NCI-H460 (cell line): ENCODE measurements at regions not wholly inside any gene's neighbourhood (a gene's known extent, or its start where the extent isn't known, plus 50 kb on each side); places are given as distances from the start of the nearest gene placed in this dataset.

ENCODE experiments used
- DNase-seq: peaks from one replicate; pipeline ENCODE4 v3.0.0-alpha.2; 2016; ENCODE audit warnings: low read depth; ENCODE audit errors: extremely low read depth

- no peak for DNase-seq
Observed at GRCh38 chr18:78780719-78781600, 198.7 kb upstream of the SALL3 start.

GRCh38 chr18:78781601-78781960, 198.0 kb upstream of the SALL3 start:
- no peak for DNase-seq

DNA sequence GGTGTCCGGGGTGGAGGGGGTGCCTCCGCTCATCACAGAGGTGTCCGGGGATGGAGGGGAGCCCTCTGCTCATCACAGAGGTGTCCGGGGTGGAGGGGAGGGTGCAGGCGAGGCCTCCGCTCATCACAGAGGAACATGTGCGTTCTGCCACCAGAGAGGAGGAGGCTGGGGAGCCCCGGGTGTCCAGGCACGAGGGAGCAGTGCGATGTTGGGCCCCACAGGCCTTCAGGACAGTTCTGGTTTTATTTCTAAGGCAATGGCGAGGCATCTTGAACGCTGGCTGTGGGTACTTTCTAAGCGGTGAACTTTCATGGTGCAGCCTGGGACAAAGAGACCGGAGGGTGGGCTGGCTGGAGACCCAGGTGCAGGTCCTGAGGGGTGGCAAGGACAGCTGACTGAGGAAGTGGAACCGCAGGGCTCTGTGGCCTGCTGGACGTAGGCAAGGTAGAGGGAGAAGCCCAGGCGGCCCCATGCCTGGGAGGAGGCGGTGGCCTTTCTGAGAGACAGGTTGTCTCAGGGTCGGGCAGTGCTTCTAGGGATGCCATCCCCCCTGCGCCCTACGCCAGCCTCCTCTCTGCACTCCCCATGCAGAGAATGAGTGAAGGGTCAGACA, 196.6 kb upstream of the SALL3 start:
- DNase-seq = no peak

GRCh38 chr18:78783564-78783960, 196.1 kb upstream of the SALL3 start:
- DNase-seq = no peak

DNA sequence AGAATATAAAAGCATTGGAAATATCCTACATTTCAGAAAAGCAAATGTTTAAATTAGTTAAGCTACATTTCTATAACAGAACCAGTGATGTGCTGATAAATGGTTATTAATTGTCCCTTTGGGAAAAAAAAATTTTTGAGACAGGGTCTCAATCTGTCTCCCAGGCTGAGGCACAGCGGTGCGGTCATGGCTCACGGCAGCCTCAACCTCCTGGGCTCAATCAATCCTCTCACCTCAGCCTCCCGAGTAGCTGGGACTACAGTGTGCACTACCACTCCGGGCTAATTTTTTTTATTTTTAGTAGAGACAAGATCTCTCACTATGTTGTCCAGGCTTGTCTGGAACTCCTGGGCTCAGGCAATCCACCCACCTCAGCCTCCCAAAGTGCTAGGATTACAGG, 194.8 kb upstream of the SALL3 start:
- DNase-seq = no peak

GRCh38 chr18:78785706-78786105, 193.9 kb upstream of the SALL3 start:
- DNase-seq = no peak

- no peak for DNase-seq
Observed at GRCh38 chr18:78786776-78787175, 192.8 kb upstream of the SALL3 start.

DNA sequence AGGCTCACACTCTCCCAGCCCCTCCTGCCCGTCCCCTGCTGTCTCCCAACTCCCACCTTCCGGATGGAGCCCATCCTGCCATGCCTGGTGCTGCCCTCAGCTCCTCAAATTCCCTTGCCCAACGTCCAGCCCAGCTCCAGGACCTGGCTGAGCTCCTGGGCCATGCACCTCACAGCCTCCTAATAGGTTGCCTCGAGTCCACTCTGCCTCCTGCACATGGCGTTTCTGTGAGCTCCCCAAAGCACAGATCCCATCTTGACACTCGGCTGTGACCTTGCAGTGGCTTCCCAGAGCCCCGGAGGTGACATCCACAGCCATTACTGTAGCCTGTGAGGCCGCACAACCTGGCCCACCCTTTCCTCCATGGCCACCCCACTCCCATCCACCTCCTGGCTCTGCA, 191.9 kb upstream of the SALL3 start:
- no peak for DNase-seq

DNA sequence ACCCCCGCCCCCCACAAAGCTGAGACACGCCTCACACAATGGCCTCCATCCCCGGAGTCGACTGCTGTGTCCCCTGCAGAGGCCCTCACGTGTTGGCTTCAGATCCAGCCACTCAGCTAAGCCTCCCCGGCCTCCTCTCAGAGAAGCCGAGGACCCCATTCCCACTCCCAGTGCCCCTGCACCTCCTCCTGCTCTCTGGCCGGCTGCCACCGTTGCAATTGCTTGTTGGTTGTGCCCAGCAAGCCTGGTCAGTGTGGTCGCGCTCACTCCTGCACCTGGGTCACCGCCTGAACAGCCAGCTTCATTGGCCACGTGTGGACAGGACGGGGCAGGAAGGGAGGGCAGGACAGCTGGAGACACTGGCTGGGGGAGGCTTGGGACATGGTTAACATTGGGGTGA, 191.5 kb upstream of the SALL3 start:
- no peak for DNase-seq

- no peak for DNase-seq
Observed at GRCh38 chr18:78789850-78790249, 189.8 kb upstream of the SALL3 start.

DNA sequence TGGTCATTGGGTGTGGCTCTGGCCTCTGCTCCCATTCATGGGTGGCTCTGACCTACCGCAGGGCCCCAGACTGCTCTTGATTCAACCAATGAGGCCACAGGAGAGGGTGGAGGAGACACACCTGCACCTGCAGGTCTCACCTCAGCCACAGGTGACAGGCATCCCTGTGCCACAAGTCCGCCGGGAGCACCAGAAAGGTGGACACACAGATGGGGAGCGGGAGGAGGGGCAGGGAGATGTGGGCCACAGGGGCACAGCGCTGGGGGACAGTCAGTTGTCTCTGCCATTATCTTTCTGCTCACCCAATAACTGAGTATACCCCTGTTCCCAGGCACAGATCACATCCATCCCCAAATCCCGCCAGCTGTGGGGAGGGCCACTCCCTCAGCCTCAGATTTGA, 189.1 kb upstream of the SALL3 start:
- DNase-seq = no peak

DNA sequence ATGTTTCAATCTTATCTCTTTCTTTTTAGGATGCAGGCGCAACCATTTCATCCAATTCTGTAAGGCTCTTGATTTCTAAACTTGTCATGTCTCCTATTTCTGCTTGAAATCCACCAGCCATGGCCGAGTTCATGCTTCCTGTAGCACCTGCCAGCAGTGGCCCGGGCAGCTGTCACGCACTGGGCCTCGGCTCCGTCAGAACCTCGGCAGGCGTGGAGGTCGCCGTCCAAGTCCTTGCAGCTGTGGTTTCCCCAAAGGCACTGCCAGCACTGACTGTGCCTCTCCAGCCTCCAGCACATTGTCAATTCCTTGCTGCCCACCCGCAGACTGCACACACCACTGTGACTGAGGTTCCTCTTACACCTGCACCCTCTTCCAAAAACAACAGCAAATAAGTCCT, 188.7 kb upstream of the SALL3 start:
- no peak for DNase-seq

DNA sequence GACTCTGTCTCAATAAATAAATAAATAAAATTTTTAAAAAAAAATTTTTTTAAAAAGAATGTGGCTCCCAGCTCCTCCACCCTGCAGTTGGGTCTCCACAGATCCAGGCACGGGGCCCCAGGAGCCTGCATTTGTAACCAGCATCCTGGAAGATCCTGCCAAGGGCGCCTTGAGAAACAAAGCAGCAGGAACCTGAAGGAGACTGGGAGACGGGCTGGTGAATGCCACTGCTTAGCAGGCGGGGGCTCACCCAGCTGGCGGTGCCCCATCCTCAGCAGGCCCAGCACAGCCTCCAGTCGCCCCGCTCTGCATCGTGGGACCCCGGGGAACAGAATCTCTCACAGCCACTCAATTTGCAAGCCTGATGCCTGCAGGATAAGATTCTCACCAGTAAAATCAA, 187.5 kb upstream of the SALL3 start:
- no peak for DNase-seq

- no peak for DNase-seq
Observed at GRCh38 chr18:78792736-78793135, 186.9 kb upstream of the SALL3 start.

DNA sequence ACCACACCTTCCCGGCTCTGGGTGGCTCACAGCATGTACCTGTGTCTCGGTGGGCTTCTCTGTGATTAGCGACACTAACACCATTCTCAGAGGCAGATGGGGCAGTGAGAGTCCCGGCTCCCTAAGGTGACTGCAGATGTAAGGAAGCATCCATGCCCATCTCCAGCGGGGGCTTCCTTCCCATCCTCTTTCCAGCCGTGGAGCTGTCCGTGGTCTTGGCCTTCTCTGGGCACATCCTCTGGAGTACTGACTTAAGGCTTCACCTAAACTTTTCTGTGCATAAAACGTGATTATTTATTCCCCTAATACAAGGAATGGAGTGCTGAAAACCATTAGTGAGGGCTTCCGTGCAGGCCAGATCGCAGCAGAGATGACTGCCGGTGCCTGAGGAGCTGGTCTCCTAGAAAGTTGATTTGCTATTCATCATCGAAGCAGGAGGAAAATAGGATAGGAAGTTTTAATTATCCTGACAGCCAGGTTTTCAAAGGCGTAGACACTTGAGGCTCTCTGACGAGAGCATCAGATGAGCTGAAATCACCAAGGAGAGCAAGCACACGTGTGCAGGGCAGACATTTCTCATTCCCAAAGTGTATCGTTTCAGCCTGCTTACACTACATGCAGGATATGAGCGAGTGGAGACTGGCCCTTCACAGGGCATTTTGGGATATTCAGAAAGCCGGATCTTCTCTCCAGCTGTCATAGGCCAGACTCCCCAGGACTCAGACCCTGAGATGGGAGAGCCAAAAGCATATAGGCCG, 186.1 kb upstream of the SALL3 start:
- DNase-seq = no peak

DNA sequence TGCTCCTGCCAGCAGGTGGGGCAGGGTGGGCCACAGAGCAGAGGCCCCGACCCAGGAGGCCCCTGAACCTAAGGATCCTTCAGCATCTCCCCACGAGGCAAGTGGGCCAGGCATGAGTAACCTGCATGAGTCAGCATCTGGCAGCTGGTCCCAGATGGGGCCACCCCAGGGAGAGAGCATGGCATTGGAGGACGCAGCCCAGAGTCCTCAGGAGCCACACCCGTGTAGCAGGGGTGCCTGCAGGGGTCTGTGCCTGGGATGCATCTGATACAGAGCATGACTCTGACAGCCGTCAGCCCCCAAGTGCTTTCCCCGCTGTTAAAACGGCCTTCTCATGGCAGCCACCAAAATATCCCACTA, 185.6 kb upstream of the SALL3 start:
- no peak for DNase-seq

DNA sequence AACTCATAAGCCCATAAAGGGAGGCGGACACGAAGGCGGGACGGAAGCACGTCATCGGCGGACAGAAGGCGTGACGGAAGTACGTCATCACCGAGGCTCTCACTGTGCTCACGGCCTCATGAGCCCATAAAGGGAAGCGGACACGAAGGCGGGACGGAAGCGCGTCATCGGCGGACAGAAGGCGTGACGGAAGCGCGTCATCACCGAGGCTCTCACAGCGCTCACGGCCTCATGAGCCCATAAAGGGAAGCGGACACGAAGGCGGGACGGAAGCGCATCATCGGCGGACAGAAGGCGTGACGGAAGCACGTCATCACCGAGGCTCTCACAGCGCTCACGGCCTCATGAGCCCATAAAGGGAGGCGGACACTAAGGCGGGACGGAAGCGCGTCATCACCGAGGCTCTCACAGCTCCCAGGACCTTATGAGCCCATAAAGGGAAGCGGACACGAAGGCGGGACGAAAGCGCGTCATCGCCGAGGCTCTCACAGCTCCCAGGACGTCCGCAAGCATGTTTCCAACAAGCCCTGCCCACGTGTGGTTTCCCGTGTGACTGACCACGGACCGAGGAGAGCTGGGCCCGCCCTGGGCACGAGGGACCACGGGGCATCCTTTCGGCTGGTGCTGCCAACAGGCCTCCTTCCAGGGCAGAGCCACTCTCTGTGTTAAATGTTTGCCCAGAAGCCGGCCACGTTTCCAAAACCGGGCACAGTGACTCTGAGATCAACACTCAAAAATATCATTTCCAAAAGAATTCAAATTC, 182.7 kb upstream of the SALL3 start:
- no peak for DNase-seq

GRCh38 chr18:78797499-78797898, 182.1 kb upstream of the SALL3 start:
- DNase-seq = no peak

GRCh38 chr18:78798402-78799175, 181.0 kb upstream of the SALL3 start:
- no peak for DNase-seq

- no peak for DNase-seq
Observed at GRCh38 chr18:78799382-78800089, 180.1 kb upstream of the SALL3 start.
